GM12878 (cell line): ENCODE measurements at regions not wholly inside any gene's neighbourhood (a gene's known extent, or its start where the extent isn't known, plus 50 kb on each side); places are given as distances from the start of the nearest gene placed in this dataset.

Experiments
- ATAC-seq: fragments of 200-7000 bp; cut with Tn5 transposase; 3 replicates; pipeline ENCODE4 v1.9.1; 2020; ENCODE audit warnings: mild to moderate bottlenecking, moderate library complexity
- BruUV-seq: library from RNA; stranded (reverse); fragments of 400-500 nt; replicated peaks from 2 replicates; lab custom pipeline; 2021; lab: Mats Ljungman, UMichigan
- CTCF ChIA-PET: fragments of 300-600 bp; sonication (Branson Sonifier 250); formaldehyde crosslinking; extraction: SDS; loops from one replicate; lab custom pipeline; 2021; ENCODE audit warnings: inconsistent platforms; lab: Yijun Ruan, JAX
- POLR2A ChIA-PET: fragments of 350-600 bp; formaldehyde crosslinking; extraction: SDS; loops from one replicate; lab custom pipeline; 2021; ENCODE audit warnings: inconsistent platforms; lab: Charles Lee
- RAD21 ChIA-PET: fragments of 300-600 bp; sonication (Branson Sonifier 250); formaldehyde crosslinking; loops from one replicate; lab custom pipeline; 2023; ENCODE audit warnings: antibody characterized with exemption; ENCODE audit not compliant: unreplicated experiment; lab: Charles Lee
- SMC1A ChIA-PET: fragments of 300-600 bp; sonication (Branson Sonifier 250); formaldehyde crosslinking; loops from one replicate; lab custom pipeline; 2023; ENCODE audit not compliant: unreplicated experiment, uncharacterized antibody; lab: Charles Lee
- DNase-seq: peaks from one replicate; pipeline ENCODE4 v3.0.0-alpha.2; 2011; ENCODE audit warnings: low read depth, low spot score
- FAIRE-seq: peaks from 3 replicates; lab custom pipeline; 2011; peaks lifted over from hg19 to GRCh38; lab: Jason Lieb, UNC
- H2AFZ ChIP-seq: 2 replicates; pipeline ENCODE4 v1.6.0; 2011; ENCODE audit warnings: low read depth, low read length, control low read depth; ENCODE audit not compliant: control insufficient read depth
- H3K27ac ChIP-seq: 2 replicates; pipeline ENCODE4 v1.5.1; 2011; ENCODE audit warnings: control low read depth; ENCODE audit not compliant: control insufficient read depth, insufficient read depth
- H3K27me3 ChIP-seq, 2 experiments: replicated peaks in 1 of 2; 2 replicates each; pipeline versions ENCODE4 v1.6.0 to v1.6.1; 2011; ENCODE audit warnings: low read length in 1 of 2; ENCODE audit not compliant: control insufficient read depth in 2 of 2, insufficient read depth in 2 of 2
- H3K36me3 ChIP-seq, 2 experiments: 2 replicates each; pipeline ENCODE4 v1.5.1; 2011; ENCODE audit warnings: low read length in 1 of 2; ENCODE audit not compliant: control insufficient read depth in 2 of 2, insufficient read depth in 2 of 2
- H3K4me1 ChIP-seq: 2 replicates; pipeline ENCODE4 v1.6.1; 2011; ENCODE audit warnings: mild to moderate bottlenecking, low read length, moderate library complexity, mixed read lengths; ENCODE audit not compliant: control insufficient read depth, insufficient read depth
- H3K4me2 ChIP-seq: 2 replicates; pipeline ENCODE4 v1.6.0; 2011; ENCODE audit warnings: control low read depth; ENCODE audit not compliant: control insufficient read depth, insufficient read depth
- H3K4me3 ChIP-seq: fragments of 200-600 bp; sonication (generic); 2 replicates; pipeline ENCODE4 v1.5.1; 2016
- H3K79me2 ChIP-seq: 2 replicates; pipeline ENCODE4 v1.6.0; 2011; ENCODE audit warnings: low read length; ENCODE audit not compliant: control insufficient read depth, insufficient read depth
- H3K9ac ChIP-seq: 2 replicates; pipeline ENCODE4 v1.8.0; 2011; ENCODE audit warnings: low read length, control low read depth, mixed read lengths; ENCODE audit not compliant: control insufficient read depth, insufficient read depth
- H3K9me3 ChIP-seq: replicated peaks from 3 replicates; pipeline ENCODE4 v1.5.1; 2011; ENCODE audit warnings: mild to moderate bottlenecking, low read length; ENCODE audit not compliant: control insufficient read depth, insufficient read depth
- H4K20me1 ChIP-seq: 2 replicates; pipeline ENCODE4 v1.6.0; 2011; ENCODE audit not compliant: control insufficient read depth, insufficient read depth
- ATF7 ChIP-seq: fragments of 450-650 bp; IDR thresholded peaks from 2 replicates; pipeline ENCODE4 v1.6.1; 2016; ENCODE audit warnings: low read depth, mild to moderate bottlenecking
- CBX5 ChIP-seq: sonication (generic); IDR thresholded peaks from 2 replicates; pipeline ENCODE4 v1.6.1; 2016; ENCODE audit warnings: low read depth, moderate library complexity, mild to moderate bottlenecking, inconsistent platforms
- CREB1 ChIP-seq: IDR thresholded peaks from 2 replicates; pipeline ENCODE4 v1.6.1; 2012; ENCODE audit warnings: low read depth, mild to moderate bottlenecking, inconsistent platforms
- EGR1 ChIP-seq, 2 experiments: IDR thresholded peaks; 1 replicate in 1 of 2; 2 replicates in 1 of 2; pipeline ENCODE4 v1.6.1; 2011 to 2012; ENCODE audit warnings: low read depth in 2 of 2, low read length in 2 of 2, borderline replicate concordance in 1 of 2, mild to moderate bottlenecking in 1 of 2, moderate library complexity in 1 of 2
- ETV6 ChIP-seq, 2 experiments: fragments of 450-650 bp in 1 of 2; IDR thresholded peaks in 1 of 2; conservative IDR thresholded peaks in 1 of 2; 2 replicates each; pipeline ENCODE4 v1.6.1; 2014; ENCODE audit warnings: antibody characterized with exemption in 1 of 2, borderline replicate concordance in 1 of 2, low read depth in 1 of 2, mild to moderate bottlenecking in 1 of 2, moderate library complexity in 1 of 2
- EZH2 ChIP-seq: IDR thresholded peaks from 2 replicates; pipeline ENCODE4 v1.6.1; 2012; ENCODE audit warnings: low read depth, mild to moderate bottlenecking, control low read depth, inconsistent platforms, low read length, borderline replicate concordance; ENCODE audit not compliant: control insufficient read depth
- HCFC1 ChIP-seq: fragments of 150-350 bp; IDR thresholded peaks from 2 replicates; pipeline ENCODE4 v1.6.1; 2014; ENCODE audit warnings: low read length
- HDAC2 ChIP-seq: fragments of 200-600 bp; sonication (generic); IDR thresholded peaks from 2 replicates; pipeline ENCODE4 v1.6.1; 2017
- JUND ChIP-seq: IDR thresholded peaks from 2 replicates; pipeline ENCODE4 v1.6.1; 2012; ENCODE audit warnings: low read depth, mild to moderate bottlenecking, low read length, improper control_type of control experiment, moderate library complexity
- MYC ChIP-seq: IDR thresholded peaks from 2 replicates; pipeline ENCODE4 v1.6.1; 2011; ENCODE audit warnings: mild to moderate bottlenecking, low read length, moderate library complexity, inconsistent platforms; ENCODE audit not compliant: insufficient read depth, insufficient replicate concordance, insufficient read length, severe bottlenecking
- POLR2AphosphoS2 ChIP-seq: IDR thresholded peaks from 2 replicates; pipeline ENCODE4 v1.6.1; 2011; ENCODE audit warnings: low read depth, mild to moderate bottlenecking, low read length, improper control_type of control experiment, moderate library complexity
- RELA ChIP-seq: fragments of 450-650 bp; IDR thresholded peaks from 2 replicates; pipeline ENCODE4 v1.8.0; 2014; ENCODE audit warnings: borderline replicate concordance; ENCODE audit not compliant: partially characterized antibody
- RFX5 ChIP-seq: IDR thresholded peaks from 2 replicates; pipeline ENCODE4 v1.6.1; 2011; ENCODE audit warnings: low read depth, low read length, improper control_type of control experiment
- SMAD5 ChIP-seq: IDR thresholded peaks from 2 replicates; pipeline ENCODE4 v1.6.1; 2016; ENCODE audit warnings: antibody characterized with exemption, low read depth
- SRF ChIP-seq, 2 experiments: IDR thresholded peaks; 2 replicates each; pipeline ENCODE4 v1.6.1; 2011; ENCODE audit warnings: low read depth in 2 of 2, low read length in 2 of 2, mild to moderate bottlenecking in 1 of 2, moderate library complexity in 1 of 2
- SUZ12 ChIP-seq: fragments of 200-600 bp; sonication (generic); IDR thresholded peaks from one replicate; pipeline ENCODE4 v1.6.1; 2018; ENCODE audit warnings: antibody characterized with exemption, mild to moderate bottlenecking; ENCODE audit not compliant: unreplicated experiment
- TAF1 ChIP-seq: IDR thresholded peaks from 2 replicates; pipeline ENCODE4 v1.6.1; 2011; ENCODE audit warnings: mild to moderate bottlenecking, low read depth, low read length, borderline replicate concordance
- ZSCAN29 ChIP-seq: fragments of 450-650 bp; IDR thresholded peaks from 2 replicates; pipeline ENCODE4 v1.6.1; 2017; ENCODE audit warnings: mild to moderate bottlenecking, moderate library complexity
- WGBS: methylation state at CpG from one replicate; pipeline ENCODE4 v1.1.6; 2016; ENCODE audit warnings: low lambda C conversion rate; ENCODE audit not compliant: insufficient replicate concordance, insufficient coverage; ENCODE audit errors: missing lambda C conversion rate; 5-methylcytosine and 5-hydroxymethylcytosine counted together
- in situ Hi-C: fragments of 300-500 bp; cut with MboI; formaldehyde crosslinking; loops from 9 replicates; pipeline ENCODE4 v1.14.3; 2018; ENCODE audit warnings: mixed read lengths
- intact Hi-C: fragments of 100-400 bp; cut with micrococcal nuclease; formaldehyde crosslinking; loops from one replicate; pipeline ENCODE4 v1.14.2; 2022; ENCODE audit not compliant: unreplicated experiment
- TF ChIP-seq, protein P1 (sequence below): fragments of 450-650 bp; conservative IDR thresholded peaks from 2 replicates; pipeline ENCODE4 v1.6.1; 2017; ENCODE audit warnings: mild to moderate bottlenecking, moderate library complexity
- TF ChIP-seq, protein P2 (sequence below): IDR thresholded peaks from 2 replicates; pipeline ENCODE4 v1.6.1; 2011; ENCODE audit warnings: mild to moderate bottlenecking, low read depth, low read length, moderate library complexity; ENCODE audit not compliant: insufficient replicate concordance

DNA sequence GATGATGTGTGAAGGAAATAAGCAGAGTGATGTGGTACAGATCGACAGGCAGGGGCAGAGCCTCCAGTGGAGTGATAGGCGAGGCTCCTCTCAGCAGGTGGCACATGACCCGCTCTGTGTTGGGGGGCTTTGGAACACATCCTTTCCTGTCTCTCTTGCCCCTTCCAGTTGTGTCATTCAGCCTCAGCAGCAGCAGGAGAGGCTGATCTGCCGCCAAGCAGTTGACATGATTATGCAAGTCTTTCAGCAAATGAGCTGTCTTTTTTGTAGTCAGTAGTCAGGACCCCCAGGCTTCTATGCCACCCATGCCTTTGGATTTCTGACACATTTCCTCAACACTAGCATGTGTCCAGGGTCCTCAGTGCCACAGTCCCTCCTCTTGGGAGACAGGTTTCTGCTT lies 307.1 kb upstream of the C1orf174 start:
- intact Hi-C loops = no loop called here
- in situ Hi-C loops = loop anchor here (25.0 kb wide), 1 partner anchor 1520 kb away; no protein-coding TSS in a partner anchor
- FAIRE-seq = no peak

More for the DNA sequence above, 307.1 kb upstream of the C1orf174 start:
- WGBS = 10% methylated on average over 4 of the region's 4 CpGs
- DNase-seq (no peak), ATAC-seq (no peak)
- no peaks in the 10 kb centered on the region for H3K4me1 ChIP-seq
- no peaks in the 10 kb centered on the region for H3K79me2 ChIP-seq
- no peak overlapping the region for H3K27ac ChIP-seq
- no peak overlapping the region for H3K4me3 ChIP-seq
- H2AFZ ChIP-seq = no peak overlapping the region
- no TSS peak for BruUV-seq
- ChIA-PET CTCF (no interaction called here), SMC1A (no interaction called here), POLR2A (no interaction called here), RAD21 (no interaction called here)
- no peaks in the 10 kb centered on the region for H3K36me3 ChIP-seq
- H3K9ac ChIP-seq = no peak overlapping the region
- no peaks in the 10 kb centered on the region; the same call in 2 of the 3 replicates for H3K9me3 ChIP-seq
- TF ChIP-seq RFX5 = no peak
- TF ChIP-seq, protein P1, sequence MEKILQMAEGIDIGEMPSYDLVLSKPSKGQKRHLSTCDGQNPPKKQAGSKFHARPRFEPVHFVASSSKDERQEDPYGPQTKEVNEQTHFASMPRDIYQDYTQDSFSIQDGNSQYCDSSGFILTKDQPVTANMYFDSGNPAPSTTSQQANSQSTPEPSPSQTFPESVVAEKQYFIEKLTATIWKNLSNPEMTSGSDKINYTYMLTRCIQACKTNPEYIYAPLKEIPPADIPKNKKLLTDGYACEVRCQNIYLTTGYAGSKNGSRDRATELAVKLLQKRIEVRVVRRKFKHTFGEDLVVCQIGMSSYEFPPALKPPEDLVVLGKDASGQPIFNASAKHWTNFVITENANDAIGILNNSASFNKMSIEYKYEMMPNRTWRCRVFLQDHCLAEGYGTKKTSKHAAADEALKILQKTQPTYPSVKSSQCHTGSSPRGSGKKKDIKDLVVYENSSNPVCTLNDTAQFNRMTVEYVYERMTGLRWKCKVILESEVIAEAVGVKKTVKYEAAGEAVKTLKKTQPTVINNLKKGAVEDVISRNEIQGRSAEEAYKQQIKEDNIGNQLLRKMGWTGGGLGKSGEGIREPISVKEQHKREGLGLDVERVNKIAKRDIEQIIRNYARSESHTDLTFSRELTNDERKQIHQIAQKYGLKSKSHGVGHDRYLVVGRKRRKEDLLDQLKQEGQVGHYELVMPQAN = no peak
- no peak for TF ChIP-seq CBX5
- TF ChIP-seq, protein P2, sequence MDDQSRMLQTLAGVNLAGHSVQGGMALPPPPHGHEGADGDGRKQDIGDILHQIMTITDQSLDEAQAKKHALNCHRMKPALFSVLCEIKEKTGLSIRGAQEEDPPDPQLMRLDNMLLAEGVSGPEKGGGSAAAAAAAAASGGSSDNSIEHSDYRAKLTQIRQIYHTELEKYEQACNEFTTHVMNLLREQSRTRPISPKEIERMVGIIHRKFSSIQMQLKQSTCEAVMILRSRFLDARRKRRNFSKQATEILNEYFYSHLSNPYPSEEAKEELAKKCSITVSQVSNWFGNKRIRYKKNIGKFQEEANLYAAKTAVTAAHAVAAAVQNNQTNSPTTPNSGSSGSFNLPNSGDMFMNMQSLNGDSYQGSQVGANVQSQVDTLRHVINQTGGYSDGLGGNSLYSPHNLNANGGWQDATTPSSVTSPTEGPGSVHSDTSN = no peak
- no peak for TF ChIP-seq MYC
- TF ChIP-seq HCFC1 = no peak
- TF ChIP-seq SRF (IDR thresholded peaks at IDR 0.05; ENCODE audit: low read depth in 2 of 2, low read length in 2 of 2) = no peak
- no peak for TF ChIP-seq SMAD5
- no peak for TF ChIP-seq POLR2AphosphoS2
- no peak for TF ChIP-seq ZSCAN29
- no peak for TF ChIP-seq SUZ12
- TF ChIP-seq EZH2 = no peak
- no peak for TF ChIP-seq CREB1
- TF ChIP-seq RELA = no peak
- TF ChIP-seq TAF1 = no peak
- no peak for TF ChIP-seq ATF7
- TF ChIP-seq JUND = no peak
- no peak for TF ChIP-seq EGR1 (IDR thresholded peaks at IDR 0.05; ENCODE audit: borderline replicate concordance in 1 of 2, low read depth in 2 of 2, low read length in 2 of 2)
- TF ChIP-seq HDAC2 = no peak
- no peak for TF ChIP-seq ETV6 (conservative IDR thresholded peaks at IDR 0.05 in 1 of 2, IDR thresholded peaks at IDR 0.05 in 1 of 2; ENCODE audit: borderline replicate concordance in 1 of 2, low read depth in 1 of 2)
- no peaks in the 10 kb centered on the region for H4K20me1 ChIP-seq
- H3K27me3 ChIP-seq = no peaks in the 10 kb centered on the region
- no peak overlapping the region for H3K4me2 ChIP-seq
